PC-9 (cell line): ENCODE measurements at regions not wholly inside any gene's neighbourhood (a gene's known extent, or its start where the extent isn't known, plus 50 kb on each side); places are given as distances from the start of the nearest gene placed in this dataset.

Source experiments
- CTCF ChIP-seq: fragments of 200-600 bp; sonication (generic); conservative IDR thresholded peaks from 2 replicates; pipeline ENCODE4 v1.6.1; 2017; ENCODE audit warnings: mixed run types, antibody characterized with exemption, mild to moderate bottlenecking, moderate library complexity
- EZH2 ChIP-seq: fragments of 200-600 bp; sonication (generic); IDR thresholded peaks from 2 replicates; pipeline ENCODE4 v1.8.0; 2017; ENCODE audit warnings: antibody characterized with exemption, low read depth

- TF ChIP-seq CTCF (no peak), EZH2 (no peak)
Observed at GRCh38 chr5:98723061-98723460, 50.4 kb upstream of the RGMB start.
